ENCODE measurements at regions not wholly inside any gene's neighbourhood (a gene's known extent, or its start where the extent isn't known, plus 50 kb on each side); places are given as distances from the start of the nearest gene placed in this dataset.

DNA sequence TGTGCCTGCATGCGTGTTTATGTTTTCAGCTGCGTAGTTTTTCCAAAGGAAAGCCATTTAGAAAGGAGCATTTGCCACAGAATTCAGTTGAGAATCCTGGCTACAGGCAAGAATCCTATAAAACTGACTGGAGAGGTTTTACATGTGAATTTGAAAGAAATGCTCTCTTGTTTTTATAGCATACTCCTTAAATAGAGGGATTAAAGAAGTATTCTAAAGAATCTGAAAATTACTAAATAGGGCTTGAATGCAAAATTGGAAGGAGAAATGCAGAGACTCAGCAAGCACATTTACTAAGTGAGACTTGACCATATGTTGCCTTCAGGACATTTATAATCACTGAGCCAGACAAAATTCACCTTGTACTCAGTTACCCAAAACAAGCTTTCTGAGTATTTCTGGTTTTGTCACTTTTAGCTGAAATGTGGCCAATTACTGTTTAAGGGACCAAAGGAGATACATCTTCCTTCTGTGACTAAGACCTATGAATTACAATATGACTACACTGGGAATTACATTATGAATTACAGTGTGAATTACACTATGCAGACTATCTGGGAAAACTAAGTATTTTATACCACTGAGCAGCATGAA lies 107.4 kb upstream of the ASCC3 start:
- no peak overlapping the region for H2AFZ ChIP-seq (ENCODE audit: low read length)
- no peak for FAIRE-seq
- no peak overlapping the region for H3K9ac ChIP-seq (ENCODE audit: insufficient read depth, low read depth, low read length)
- H4K20me1 ChIP-seq (ENCODE audit: insufficient read depth, low read length) = no peaks in the 10 kb centered on the region
- intact Hi-C loops (cut with micrococcal nuclease; ENCODE audit: unreplicated experiment) (no loop called here), in situ Hi-C loops (cut with HindIII; ENCODE audit: extremely low pct_ligation_motif_present, low pct_unique_long_range_greater_than_20kb) (no loop called here)
- no peaks in the 10 kb centered on the region for H3K4me1 ChIP-seq (ENCODE audit: insufficient read depth, low read length)
- no peak overlapping the region for H3K4me3 ChIP-seq (replicated peaks in 1 of 3; ENCODE audit: insufficient read depth in 1 of 3, low read depth in 2 of 3, low read length in 3 of 3)
- H3K27ac ChIP-seq (ENCODE audit: extremely low read length, insufficient read depth, low read length) = no peak overlapping the region
- H3K9me3 ChIP-seq (ENCODE audit: low read length) = no peaks in the 10 kb centered on the region
- POLR2A ChIA-PET = no interaction called here
- CTCF ChIA-PET (ENCODE audit: low intra/inter-chr PET ratio, low total read pairs) = no interaction called here
- no peaks in the 10 kb centered on the region for H3K27me3 ChIP-seq (ENCODE audit: control insufficient read depth in 1 of 2, insufficient read depth in 2 of 2, low read length in 2 of 2)
- no peak for DNase-seq (ENCODE audit: low spot score)
- no peaks in the 10 kb centered on the region for H3K79me2 ChIP-seq (ENCODE audit: insufficient read depth, low read length)
- TF ChIP-seq ZNF230 (CRISPR knock-in tag; IDR thresholded peaks at IDR 0.05) (no peak), EHMT2 (IDR thresholded peaks at IDR 0.05; ENCODE audit: borderline replicate concordance, low read depth, low read length) (no peak), DPF2 (CRISPR knock-in tag; IDR thresholded peaks at IDR 0.05; ENCODE audit: borderline replicate concordance, low read depth) (no peak), ZNF674 (CRISPR knock-in tag; IDR thresholded peaks at IDR 0.05; ENCODE audit: low read depth) (no peak), ZFAT (CRISPR knock-in tag; conservative IDR thresholded peaks at IDR 0.05) (no peak), ZNF773 (CRISPR knock-in tag; IDR thresholded peaks at IDR 0.05; ENCODE audit: borderline replicate concordance) (no peak)
- TF ChIP-seq, protein P1, sequence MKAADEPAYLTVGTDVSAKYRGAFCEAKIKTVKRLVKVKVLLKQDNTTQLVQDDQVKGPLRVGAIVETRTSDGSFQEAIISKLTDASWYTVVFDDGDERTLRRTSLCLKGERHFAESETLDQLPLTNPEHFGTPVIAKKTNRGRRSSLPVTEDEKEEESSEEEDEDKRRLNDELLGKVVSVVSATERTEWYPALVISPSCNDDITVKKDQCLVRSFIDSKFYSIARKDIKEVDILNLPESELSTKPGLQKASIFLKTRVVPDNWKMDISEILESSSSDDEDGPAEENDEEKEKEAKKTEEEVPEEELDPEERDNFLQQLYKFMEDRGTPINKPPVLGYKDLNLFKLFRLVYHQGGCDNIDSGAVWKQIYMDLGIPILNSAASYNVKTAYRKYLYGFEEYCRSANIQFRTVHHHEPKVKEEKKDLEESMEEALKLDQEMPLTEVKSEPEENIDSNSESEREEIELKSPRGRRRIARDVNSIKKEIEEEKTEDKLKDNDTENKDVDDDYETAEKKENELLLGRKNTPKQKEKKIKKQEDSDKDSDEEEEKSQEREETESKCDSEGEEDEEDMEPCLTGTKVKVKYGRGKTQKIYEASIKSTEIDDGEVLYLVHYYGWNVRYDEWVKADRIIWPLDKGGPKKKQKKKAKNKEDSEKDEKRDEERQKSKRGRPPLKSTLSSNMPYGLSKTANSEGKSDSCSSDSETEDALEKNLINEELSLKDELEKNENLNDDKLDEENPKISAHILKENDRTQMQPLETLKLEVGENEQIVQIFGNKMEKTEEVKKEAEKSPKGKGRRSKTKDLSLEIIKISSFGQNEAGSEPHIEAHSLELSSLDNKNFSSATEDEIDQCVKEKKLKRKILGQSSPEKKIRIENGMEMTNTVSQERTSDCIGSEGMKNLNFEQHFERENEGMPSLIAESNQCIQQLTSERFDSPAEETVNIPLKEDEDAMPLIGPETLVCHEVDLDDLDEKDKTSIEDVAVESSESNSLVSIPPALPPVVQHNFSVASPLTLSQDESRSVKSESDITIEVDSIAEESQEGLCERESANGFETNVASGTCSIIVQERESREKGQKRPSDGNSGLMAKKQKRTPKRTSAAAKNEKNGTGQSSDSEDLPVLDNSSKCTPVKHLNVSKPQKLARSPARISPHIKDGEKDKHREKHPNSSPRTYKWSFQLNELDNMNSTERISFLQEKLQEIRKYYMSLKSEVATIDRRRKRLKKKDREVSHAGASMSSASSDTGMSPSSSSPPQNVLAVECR (CRISPR knock-in tag; IDR thresholded peaks at IDR 0.05; ENCODE audit: borderline replicate concordance) = no peak
- TF ChIP-seq, protein P2, sequence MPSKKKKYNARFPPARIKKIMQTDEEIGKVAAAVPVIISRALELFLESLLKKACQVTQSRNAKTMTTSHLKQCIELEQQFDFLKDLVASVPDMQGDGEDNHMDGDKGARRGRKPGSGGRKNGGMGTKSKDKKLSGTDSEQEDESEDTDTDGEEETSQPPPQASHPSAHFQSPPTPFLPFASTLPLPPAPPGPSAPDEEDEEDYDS (CRISPR knock-in tag; IDR thresholded peaks at IDR 0.05) = no peak
- TF ChIP-seq, protein P3, sequence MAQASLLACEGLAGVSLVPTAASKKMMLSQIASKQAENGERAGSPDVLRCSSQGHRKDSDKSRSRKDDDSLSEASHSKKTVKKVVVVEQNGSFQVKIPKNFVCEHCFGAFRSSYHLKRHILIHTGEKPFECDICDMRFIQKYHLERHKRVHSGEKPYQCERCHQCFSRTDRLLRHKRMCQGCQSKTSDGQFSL (CRISPR knock-in tag; IDR thresholded peaks at IDR 0.05) = no peak
- TF ChIP-seq, protein P4, sequence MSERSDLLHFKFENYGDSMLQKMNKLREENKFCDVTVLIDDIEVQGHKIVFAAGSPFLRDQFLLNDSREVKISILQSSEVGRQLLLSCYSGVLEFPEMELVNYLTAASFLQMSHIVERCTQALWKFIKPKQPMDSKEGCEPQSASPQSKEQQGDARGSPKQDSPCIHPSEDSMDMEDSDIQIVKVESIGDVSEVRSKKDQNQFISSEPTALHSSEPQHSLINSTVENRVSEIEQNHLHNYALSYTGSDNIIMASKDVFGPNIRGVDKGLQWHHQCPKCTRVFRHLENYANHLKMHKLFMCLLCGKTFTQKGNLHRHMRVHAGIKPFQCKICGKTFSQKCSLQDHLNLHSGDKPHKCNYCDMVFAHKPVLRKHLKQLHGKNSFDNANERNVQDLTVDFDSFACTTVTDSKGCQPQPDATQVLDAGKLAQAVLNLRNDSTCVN (CRISPR knock-in tag; IDR thresholded peaks at IDR 0.05; ENCODE audit: borderline replicate concordance) = no peak
- ATAC-seq = no peak
- no TSS peak for BruUV-seq (replicated peaks)
- no peak overlapping the region for H3K4me2 ChIP-seq (ENCODE audit: low read depth, low read length)
- H3K36me3 ChIP-seq (replicated peaks in 1 of 2; ENCODE audit: control insufficient read depth in 1 of 2, insufficient read depth in 2 of 2, low read length in 2 of 2) = no peaks in the 10 kb centered on the region
- WGBS (ENCODE audit: low lambda C conversion rate) = 0% methylated on average over 2 of the region's 2 CpGs
